ENCODE measurements at regions not wholly inside any gene's neighbourhood (a gene's known extent, or its start where the extent isn't known, plus 50 kb on each side); places are given as distances from the start of the nearest gene placed in this dataset.

- no peaks in the 10 kb centered on the region for H3K36me3 ChIP-seq (ENCODE audit: control insufficient read depth in 3 of 3, insufficient read depth in 3 of 3, low read length in 3 of 3)
- no peak overlapping the region for H3K4me3 ChIP-seq (ENCODE audit: low read length in 3 of 3)
- no peak overlapping the region for H3K9ac ChIP-seq (ENCODE audit: low read depth in 1 of 3, low read length in 3 of 3)
- no peaks in the 10 kb centered on the region for H3K4me1 ChIP-seq (ENCODE audit: control insufficient read depth in 3 of 3, insufficient read depth in 3 of 3, low read length in 3 of 3)
- no peaks in the 10 kb centered on the region for H3K27me3 ChIP-seq (ENCODE audit: control insufficient read depth in 3 of 3, insufficient read depth in 3 of 3, low read length in 3 of 3)
- no peaks in the 10 kb centered on the region for H3K9me3 ChIP-seq (ENCODE audit: control insufficient read depth in 3 of 3, low read length in 3 of 3)
- no peak overlapping the region for H3K27ac ChIP-seq (ENCODE audit: low read depth, low read length)
Measured at GRCh38 chr2:37529830-37530415, 141.5 kb downstream of the CDC42EP3 start.

- Histone ChIP-seq H3K27me3 (ENCODE audit: control insufficient read depth in 3 of 3, insufficient read depth in 3 of 3, low read length in 3 of 3) (no peaks in the 10 kb centered on the region), H3K27ac (ENCODE audit: low read depth, low read length) (no peak overlapping the region), H3K4me3 (ENCODE audit: low read length in 3 of 3) (no peak overlapping the region)
Measured at GRCh38 chr2:37532503-37532902, 138.9 kb downstream of the CDC42EP3 start.

GRCh38 chr2:37537316-37537715, 134.1 kb downstream of the CDC42EP3 start:
- Histone ChIP-seq H3K4me3 (ENCODE audit: low read length in 3 of 3) (no peak overlapping the region), H3K9me3 (ENCODE audit: control insufficient read depth in 3 of 3, low read length in 3 of 3) (no peaks in the 10 kb centered on the region), H3K9ac (ENCODE audit: low read depth in 1 of 3, low read length in 3 of 3) (no peak overlapping the region)

More at GRCh38 chr2:37532503-37532902, 138.9 kb downstream of the CDC42EP3 start:
- no peaks in the 10 kb centered on the region for H3K4me1 ChIP-seq (ENCODE audit: control insufficient read depth in 3 of 3, insufficient read depth in 3 of 3, low read length in 3 of 3)
- H3K9me3 ChIP-seq (ENCODE audit: control insufficient read depth in 3 of 3, low read length in 3 of 3) = no peaks in the 10 kb centered on the region
- H3K9ac ChIP-seq (ENCODE audit: low read depth in 1 of 3, low read length in 3 of 3) = no peak overlapping the region
- H3K36me3 ChIP-seq (ENCODE audit: control insufficient read depth in 3 of 3, insufficient read depth in 3 of 3, low read length in 3 of 3) = no peaks in the 10 kb centered on the region

GRCh38 chr2:37541516-37541915, 129.9 kb downstream of the CDC42EP3 start:
- H3K27me3 ChIP-seq (ENCODE audit: control insufficient read depth in 3 of 3, insufficient read depth in 3 of 3, low read length in 3 of 3) = no peaks in the 10 kb centered on the region
- no peak overlapping the region for H3K27ac ChIP-seq (ENCODE audit: low read depth, low read length)
- H3K36me3 ChIP-seq (ENCODE audit: control insufficient read depth in 3 of 3, insufficient read depth in 3 of 3, low read length in 3 of 3) = no peaks in the 10 kb centered on the region
- no peaks in the 10 kb centered on the region for H3K9me3 ChIP-seq (ENCODE audit: control insufficient read depth in 3 of 3, low read length in 3 of 3)
- no peaks in the 10 kb centered on the region for H3K4me1 ChIP-seq (ENCODE audit: control insufficient read depth in 3 of 3, insufficient read depth in 3 of 3, low read length in 3 of 3)
- H3K4me3 ChIP-seq (ENCODE audit: low read length in 3 of 3) = no peak overlapping the region
- H3K9ac ChIP-seq (ENCODE audit: low read depth in 1 of 3, low read length in 3 of 3) = no peak overlapping the region

More at GRCh38 chr2:37537316-37537715, 134.1 kb downstream of the CDC42EP3 start:
- Histone ChIP-seq H3K27ac (ENCODE audit: low read depth, low read length) (no peak overlapping the region), H3K27me3 (ENCODE audit: control insufficient read depth in 3 of 3, insufficient read depth in 3 of 3, low read length in 3 of 3) (no peaks in the 10 kb centered on the region), H3K4me1 (ENCODE audit: control insufficient read depth in 3 of 3, insufficient read depth in 3 of 3, low read length in 3 of 3) (no peaks in the 10 kb centered on the region), H3K36me3 (ENCODE audit: control insufficient read depth in 3 of 3, insufficient read depth in 3 of 3, low read length in 3 of 3) (no peaks in the 10 kb centered on the region)

GRCh38 chr2:37543999-37544557, 127.4 kb downstream of the CDC42EP3 start:
- Histone ChIP-seq H3K9ac (ENCODE audit: low read depth in 1 of 3, low read length in 3 of 3) (no peak overlapping the region), H3K4me3 (ENCODE audit: low read length in 3 of 3) (no peak overlapping the region), H3K27me3 (ENCODE audit: control insufficient read depth in 3 of 3, insufficient read depth in 3 of 3, low read length in 3 of 3) (no peaks in the 10 kb centered on the region), H3K36me3 (ENCODE audit: control insufficient read depth in 3 of 3, insufficient read depth in 3 of 3, low read length in 3 of 3) (no peaks in the 10 kb centered on the region), H3K27ac (ENCODE audit: low read depth, low read length) (no peak overlapping the region), H3K9me3 (ENCODE audit: control insufficient read depth in 3 of 3, low read length in 3 of 3) (no peaks in the 10 kb centered on the region), H3K4me1 (ENCODE audit: control insufficient read depth in 3 of 3, insufficient read depth in 3 of 3, low read length in 3 of 3) (no peaks in the 10 kb centered on the region)

- H3K27me3 ChIP-seq (ENCODE audit: control insufficient read depth in 3 of 3, insufficient read depth in 3 of 3, low read length in 3 of 3) = no peaks in the 10 kb centered on the region
- no peaks in the 10 kb centered on the region for H3K36me3 ChIP-seq (ENCODE audit: control insufficient read depth in 3 of 3, insufficient read depth in 3 of 3, low read length in 3 of 3)
- no peaks in the 10 kb centered on the region for H3K9me3 ChIP-seq (ENCODE audit: control insufficient read depth in 3 of 3, low read length in 3 of 3)
- no peak overlapping the region for H3K27ac ChIP-seq (ENCODE audit: low read depth, low read length)
- no peaks in the 10 kb centered on the region for H3K4me1 ChIP-seq (ENCODE audit: control insufficient read depth in 3 of 3, insufficient read depth in 3 of 3, low read length in 3 of 3)
- H3K4me3 ChIP-seq (ENCODE audit: low read length in 3 of 3) = no peak overlapping the region
- H3K9ac ChIP-seq (ENCODE audit: low read depth in 1 of 3, low read length in 3 of 3) = no peak overlapping the region
Measured at GRCh38 chr2:37544591-37545031, 126.8 kb downstream of the CDC42EP3 start.

- H3K36me3 ChIP-seq (ENCODE audit: control insufficient read depth in 3 of 3, insufficient read depth in 3 of 3, low read length in 3 of 3) = no peaks in the 10 kb centered on the region
- no peak overlapping the region for H3K4me3 ChIP-seq (ENCODE audit: low read length in 3 of 3)
- H3K9me3 ChIP-seq (ENCODE audit: control insufficient read depth in 3 of 3, low read length in 3 of 3) = no peaks in the 10 kb centered on the region
- H3K9ac ChIP-seq (ENCODE audit: low read depth in 1 of 3, low read length in 3 of 3) = no peak overlapping the region
- H3K4me1 ChIP-seq (ENCODE audit: control insufficient read depth in 3 of 3, insufficient read depth in 3 of 3, low read length in 3 of 3) = no peaks in the 10 kb centered on the region
- no peak overlapping the region for H3K27ac ChIP-seq (ENCODE audit: low read depth, low read length)
- no peaks in the 10 kb centered on the region for H3K27me3 ChIP-seq (ENCODE audit: control insufficient read depth in 3 of 3, insufficient read depth in 3 of 3, low read length in 3 of 3)
Measured at GRCh38 chr2:37549598-37549997, 121.8 kb downstream of the CDC42EP3 start.

- Histone ChIP-seq H3K36me3 (ENCODE audit: control insufficient read depth in 3 of 3, insufficient read depth in 3 of 3, low read length in 3 of 3) (no peaks in the 10 kb centered on the region), H3K27me3 (ENCODE audit: control insufficient read depth in 3 of 3, insufficient read depth in 3 of 3, low read length in 3 of 3) (no peaks in the 10 kb centered on the region), H3K4me1 (ENCODE audit: control insufficient read depth in 3 of 3, insufficient read depth in 3 of 3, low read length in 3 of 3) (no peaks in the 10 kb centered on the region), H3K4me3 (ENCODE audit: low read length in 3 of 3) (no peak overlapping the region), H3K9ac (ENCODE audit: low read depth in 1 of 3, low read length in 3 of 3) (no peak overlapping the region), H3K9me3 (ENCODE audit: control insufficient read depth in 3 of 3, low read length in 3 of 3) (no peaks in the 10 kb centered on the region), H3K27ac (ENCODE audit: low read depth, low read length) (no peak overlapping the region)
Measured at GRCh38 chr2:37550190-37550589, 121.3 kb downstream of the CDC42EP3 start.

GRCh38 chr2:37551783-37552182, 119.7 kb downstream of the CDC42EP3 start:
- no peaks in the 10 kb centered on the region for H3K9me3 ChIP-seq (ENCODE audit: control insufficient read depth in 3 of 3, low read length in 3 of 3)
- H3K4me3 ChIP-seq (ENCODE audit: low read length in 3 of 3) = no peak overlapping the region
- H3K36me3 ChIP-seq (ENCODE audit: control insufficient read depth in 3 of 3, insufficient read depth in 3 of 3, low read length in 3 of 3) = no peaks in the 10 kb centered on the region
- H3K9ac ChIP-seq (ENCODE audit: low read depth in 1 of 3, low read length in 3 of 3) = no peak overlapping the region
- H3K4me1 ChIP-seq (ENCODE audit: control insufficient read depth in 3 of 3, insufficient read depth in 3 of 3, low read length in 3 of 3) = no peaks in the 10 kb centered on the region
- no peaks in the 10 kb centered on the region for H3K27me3 ChIP-seq (ENCODE audit: control insufficient read depth in 3 of 3, insufficient read depth in 3 of 3, low read length in 3 of 3)
- H3K27ac ChIP-seq (ENCODE audit: low read depth, low read length) = no peak overlapping the region

GRCh38 chr2:37552339-37552738, 119.1 kb downstream of the CDC42EP3 start:
- Histone ChIP-seq H3K9ac (ENCODE audit: low read depth in 1 of 3, low read length in 3 of 3) (no peak overlapping the region), H3K27ac (ENCODE audit: low read depth, low read length) (no peak overlapping the region), H3K27me3 (ENCODE audit: control insufficient read depth in 3 of 3, insufficient read depth in 3 of 3, low read length in 3 of 3) (no peaks in the 10 kb centered on the region), H3K4me1 (ENCODE audit: control insufficient read depth in 3 of 3, insufficient read depth in 3 of 3, low read length in 3 of 3) (no peaks in the 10 kb centered on the region), H3K4me3 (ENCODE audit: low read length in 3 of 3) (no peak overlapping the region), H3K9me3 (ENCODE audit: control insufficient read depth in 3 of 3, low read length in 3 of 3) (no peaks in the 10 kb centered on the region), H3K36me3 (ENCODE audit: control insufficient read depth in 3 of 3, insufficient read depth in 3 of 3, low read length in 3 of 3) (no peaks in the 10 kb centered on the region)
